ENCODE measurements at regions not wholly inside any gene's neighbourhood (a gene's known extent, or its start where the extent isn't known, plus 50 kb on each side); places are given as distances from the start of the nearest gene placed in this dataset.

- intact Hi-C loops (cut with DNase I), result no loop called here
- ATAC-seq, result no peak
- no peak for TF ChIP-seq CTCF (IDR thresholded peaks at IDR 0.05)
These were observed 131.4 kb downstream of the FAM114A2 start for GRCh38 chr5:153907170-153907775.

GRCh38 chr5:153905219-153905618, 133.5 kb downstream of the FAM114A2 start:
- ATAC-seq, result no peak
- Histone ChIP-seq H3K27me3 (no peaks in the 10 kb centered on the region), H3K4me3 (no peak overlapping the region), H3K4me1 (peaks cover 5% of the 10 kb centered on the region), H3K36me3 (no peaks in the 10 kb centered on the region), H3K9me3 (no peaks in the 10 kb centered on the region), H3K27ac (no peak overlapping the region)
- intact Hi-C loops (cut with DNase I), result no loop called here
- no peak for DNase-seq
- no peak for TF ChIP-seq CTCF (IDR thresholded peaks at IDR 0.05)

More at GRCh38 chr5:153907170-153907775, 131.4 kb downstream of the FAM114A2 start:
- no peak for DNase-seq
- H3K4me3 ChIP-seq, result no peak overlapping the region
- H3K27ac ChIP-seq, result no peak overlapping the region
- H3K4me1 ChIP-seq, result peaks cover 5% of the 10 kb centered on the region
- H3K9me3 ChIP-seq, result no peaks in the 10 kb centered on the region
- no peaks in the 10 kb centered on the region for H3K36me3 ChIP-seq
- H3K27me3 ChIP-seq, result no peaks in the 10 kb centered on the region

GRCh38 chr5:153903321-153903720, 135.4 kb downstream of the FAM114A2 start:
- no peaks in the 10 kb centered on the region for H3K36me3 ChIP-seq
- H3K4me3 ChIP-seq, result no peak overlapping the region
- no peaks in the 10 kb centered on the region for H3K27me3 ChIP-seq
- DNase-seq, result no peak
- intact Hi-C loops (cut with DNase I), result no loop called here
- ATAC-seq, result no peak
- no peak for TF ChIP-seq CTCF (IDR thresholded peaks at IDR 0.05)
- H3K4me1 ChIP-seq, result peaks cover 5% of the 10 kb centered on the region
- no peak overlapping the region for H3K27ac ChIP-seq
- no peaks in the 10 kb centered on the region for H3K9me3 ChIP-seq

- ATAC-seq, result no peak
- intact Hi-C loops (cut with DNase I), result no loop called here
- no peak for DNase-seq
These were observed 136.7 kb downstream of the FAM114A2 start for GRCh38 chr5:153902016-153902415.

GRCh38 chr5:153901449-153901848, 137.3 kb downstream of the FAM114A2 start:
- intact Hi-C loops (cut with DNase I), result no loop called here
- H3K27ac ChIP-seq, result no peak overlapping the region
- no peak overlapping the region for H3K4me3 ChIP-seq
- no peaks in the 10 kb centered on the region for H3K36me3 ChIP-seq
- H3K4me1 ChIP-seq, result peaks cover 5% of the 10 kb centered on the region
- H3K9me3 ChIP-seq, result no peaks in the 10 kb centered on the region
- ATAC-seq, result no peak
- no peak for TF ChIP-seq CTCF (IDR thresholded peaks at IDR 0.05)
- H3K27me3 ChIP-seq, result no peaks in the 10 kb centered on the region
- no peak for DNase-seq

More at GRCh38 chr5:153902016-153902415, 136.7 kb downstream of the FAM114A2 start:
- no peak for TF ChIP-seq CTCF (IDR thresholded peaks at IDR 0.05)
- Histone ChIP-seq H3K9me3 (no peaks in the 10 kb centered on the region), H3K27me3 (no peaks in the 10 kb centered on the region), H3K27ac (no peak overlapping the region), H3K4me3 (no peak overlapping the region), H3K4me1 (peaks cover 5% of the 10 kb centered on the region), H3K36me3 (no peaks in the 10 kb centered on the region)
